HG03521 (cell line): ENCODE measurements at regions not wholly inside any gene's neighbourhood (a gene's known extent, or its start where the extent isn't known, plus 50 kb on each side); places are given as distances from the start of the nearest gene placed in this dataset.
"Not testable (repeated sequence)": the region's sequence is repeated elsewhere in the genome, so short reads cannot be mapped to it uniquely, and the experiment has no call there.

Experiments used
- ATAC-seq: cut with Tn5 transposase; IDR thresholded peaks from one replicate; pipeline ENCODE4 v1.9.1; 2021; ENCODE audit warnings: mild to moderate bottlenecking, moderate library complexity; ENCODE audit not compliant: unreplicated experiment

GRCh38 chr16:48059190-48059589, 96.6 kb downstream of the ABCC12 start:
- not testable (repeated sequence) for ATAC-seq

- ATAC-seq = no peak
Observed at GRCh38 chr16:48057048-48057447, 98.7 kb downstream of the ABCC12 start.

- no peak for ATAC-seq
Observed at GRCh38 chr16:48054881-48055601, 100.8 kb downstream of the ABCC12 start.

- ATAC-seq = no peak
Observed at GRCh38 chr16:48053418-48053745, 102.4 kb downstream of the ABCC12 start.

GRCh38 chr16:48052731-48053417, 102.9 kb downstream of the ABCC12 start:
- no peak for ATAC-seq

- ATAC-seq = no peak
Observed at GRCh38 chr16:48050871-48051270, 104.9 kb downstream of the ABCC12 start.

- ATAC-seq = no peak
Observed at GRCh38 chr16:48049847-48050246, 105.9 kb downstream of the ABCC12 start.

GRCh38 chr16:48047720-48048119, 108.1 kb downstream of the ABCC12 start:
- no peak for ATAC-seq

GRCh38 chr16:48047241-48047640, 108.6 kb downstream of the ABCC12 start:
- ATAC-seq = no peak

GRCh38 chr16:48044117-48044516, 111.7 kb downstream of the ABCC12 start:
- no peak for ATAC-seq

GRCh38 chr16:48041981-48042421, 113.8 kb downstream of the ABCC12 start:
- ATAC-seq = no peak

GRCh38 chr16:48035142-48035541, 120.7 kb downstream of the ABCC12 start:
- no peak for ATAC-seq

- ATAC-seq = no peak
Observed at GRCh38 chr16:48030926-48031325, 124.9 kb downstream of the ABCC12 start.

GRCh38 chr16:48029768-48030167, 126.0 kb downstream of the ABCC12 start:
- ATAC-seq = no peak

GRCh38 chr16:48025359-48025758, 130.4 kb downstream of the ABCC12 start:
- no peak for ATAC-seq

- no peak for ATAC-seq
Observed at GRCh38 chr16:48024042-48024441, 131.8 kb downstream of the ABCC12 start.

GRCh38 chr16:48022496-48022895, 133.3 kb downstream of the ABCC12 start:
- no peak for ATAC-seq

GRCh38 chr16:48020617-48021016, 135.2 kb downstream of the ABCC12 start:
- ATAC-seq = not testable (repeated sequence)

GRCh38 chr16:48014349-48015135, 141.3 kb downstream of the ABCC12 start:
- ATAC-seq = no peak

GRCh38 chr16:48013491-48013901, 142.3 kb downstream of the ABCC12 start:
- ATAC-seq = no peak

- ATAC-seq = no peak
Observed at GRCh38 chr16:48011878-48012658, 143.7 kb downstream of the ABCC12 start.
